ENCODE measurements at regions not wholly inside any gene's neighbourhood (a gene's known extent, or its start where the extent isn't known, plus 50 kb on each side); places are given as distances from the start of the nearest gene placed in this dataset.

DNA sequence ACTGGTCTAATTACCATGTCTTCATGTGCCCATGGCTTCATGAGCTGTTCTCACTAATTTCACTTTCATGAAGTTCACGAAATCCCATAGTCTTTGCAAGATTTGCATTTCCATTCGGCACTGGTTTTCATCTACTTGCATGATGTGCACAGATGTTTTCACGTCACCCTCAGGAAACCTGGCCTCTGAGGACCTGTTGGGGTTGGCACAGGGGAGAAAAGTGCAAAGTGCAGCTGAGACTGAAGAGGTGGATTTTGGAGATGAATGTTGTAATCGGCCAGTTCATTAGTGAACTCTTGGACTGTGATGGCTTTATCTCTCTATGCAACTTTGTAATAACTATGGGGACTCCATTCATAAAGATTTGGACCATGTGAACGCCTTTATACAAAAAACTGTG is 80.2 kb upstream of the SULF2 start:
- TF ChIP-seq, protein P1, sequence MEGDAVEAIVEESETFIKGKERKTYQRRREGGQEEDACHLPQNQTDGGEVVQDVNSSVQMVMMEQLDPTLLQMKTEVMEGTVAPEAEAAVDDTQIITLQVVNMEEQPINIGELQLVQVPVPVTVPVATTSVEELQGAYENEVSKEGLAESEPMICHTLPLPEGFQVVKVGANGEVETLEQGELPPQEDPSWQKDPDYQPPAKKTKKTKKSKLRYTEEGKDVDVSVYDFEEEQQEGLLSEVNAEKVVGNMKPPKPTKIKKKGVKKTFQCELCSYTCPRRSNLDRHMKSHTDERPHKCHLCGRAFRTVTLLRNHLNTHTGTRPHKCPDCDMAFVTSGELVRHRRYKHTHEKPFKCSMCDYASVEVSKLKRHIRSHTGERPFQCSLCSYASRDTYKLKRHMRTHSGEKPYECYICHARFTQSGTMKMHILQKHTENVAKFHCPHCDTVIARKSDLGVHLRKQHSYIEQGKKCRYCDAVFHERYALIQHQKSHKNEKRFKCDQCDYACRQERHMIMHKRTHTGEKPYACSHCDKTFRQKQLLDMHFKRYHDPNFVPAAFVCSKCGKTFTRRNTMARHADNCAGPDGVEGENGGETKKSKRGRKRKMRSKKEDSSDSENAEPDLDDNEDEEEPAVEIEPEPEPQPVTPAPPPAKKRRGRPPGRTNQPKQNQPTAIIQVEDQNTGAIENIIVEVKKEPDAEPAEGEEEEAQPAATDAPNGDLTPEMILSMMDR (IDR thresholded peaks at IDR 0.05; ENCODE audit: low read length, missing control alignments): no peak
- H3K4me3 ChIP-seq (replicated peaks; ENCODE audit: low read depth, low read length): no peak overlapping the region

GRCh38 chr20:47863981-47864380 is 78.7 kb upstream of the SULF2 start:
- H3K4me3 ChIP-seq (replicated peaks; ENCODE audit: low read depth, low read length): no peak overlapping the region
- TF ChIP-seq, protein P1 (IDR thresholded peaks at IDR 0.05; ENCODE audit: low read length, missing control alignments): no peak
- DNase-seq (ENCODE audit: low read depth): no peak

More for the DNA sequence above, 80.2 kb upstream of the SULF2 start:
- DNase-seq (ENCODE audit: low read depth): no peak

DNA sequence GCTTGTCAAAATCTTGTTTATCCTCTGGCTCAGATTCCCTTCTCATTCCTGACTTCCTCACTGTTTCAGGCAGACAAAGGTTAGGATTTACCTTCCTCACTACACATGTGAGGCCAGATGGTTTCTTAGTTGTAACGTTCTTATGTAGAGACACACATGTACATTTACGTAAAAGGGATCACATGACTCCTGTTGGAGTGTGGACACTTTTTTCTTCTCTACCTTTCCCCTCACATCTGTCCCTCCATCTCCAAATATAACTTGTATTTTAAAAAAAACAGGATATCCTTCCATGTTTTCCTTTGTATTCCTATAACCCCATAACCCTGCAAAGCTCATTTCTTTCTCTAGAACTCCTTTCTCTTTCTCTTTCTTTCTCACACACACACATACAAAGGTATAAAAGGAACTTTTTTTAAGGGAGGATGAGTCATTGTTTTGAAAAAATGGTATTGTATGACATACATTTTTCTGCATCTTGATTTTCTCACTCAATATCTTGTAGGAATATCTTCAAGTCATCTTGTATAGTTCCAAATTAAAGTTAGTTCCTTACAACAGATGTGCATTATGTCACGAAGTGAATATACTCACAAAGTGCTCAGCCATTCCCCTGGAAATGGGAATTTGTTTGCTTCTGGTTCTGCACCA is 78.2 kb upstream of the SULF2 start:
- TF ChIP-seq, protein P1 (IDR thresholded peaks at IDR 0.05; ENCODE audit: low read length, missing control alignments): no peak
- no peak overlapping the region for H3K4me3 ChIP-seq (replicated peaks; ENCODE audit: low read depth, low read length)
- peak; percentile 16 for DNase-seq (ENCODE audit: low read depth)

- DNase-seq (ENCODE audit: low read depth): no peak
- no peak overlapping the region for H3K4me3 ChIP-seq (replicated peaks; ENCODE audit: low read depth, low read length)
- TF ChIP-seq, protein P1 (IDR thresholded peaks at IDR 0.05; ENCODE audit: low read length, missing control alignments): no peak
These were observed 77.4 kb upstream of the SULF2 start for GRCh38 chr20:47862574-47863240.

DNA sequence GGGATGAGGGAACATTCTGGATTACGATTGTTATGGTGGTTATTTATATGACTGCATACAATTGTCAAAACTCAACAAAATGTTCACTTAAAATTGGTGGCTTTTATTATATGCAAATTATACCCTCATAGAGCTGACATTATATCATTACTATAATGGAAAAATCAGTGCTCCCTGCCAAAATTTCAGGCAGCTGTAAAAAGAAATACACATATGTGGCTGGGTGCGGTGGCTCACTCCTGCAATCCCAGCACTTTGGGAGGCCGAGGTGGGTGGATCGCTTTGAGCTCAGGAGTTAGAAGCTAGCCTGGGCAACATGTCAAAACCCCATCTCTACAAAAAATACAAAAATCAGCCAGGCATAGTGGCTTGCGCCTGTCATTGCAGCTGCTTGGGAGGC is 75.8 kb upstream of the SULF2 start:
- no peak overlapping the region for H3K4me3 ChIP-seq (replicated peaks; ENCODE audit: low read depth, low read length)
- no peak for DNase-seq (ENCODE audit: low read depth)
- TF ChIP-seq, protein P1 (IDR thresholded peaks at IDR 0.05; ENCODE audit: low read length, missing control alignments): no peak

DNA sequence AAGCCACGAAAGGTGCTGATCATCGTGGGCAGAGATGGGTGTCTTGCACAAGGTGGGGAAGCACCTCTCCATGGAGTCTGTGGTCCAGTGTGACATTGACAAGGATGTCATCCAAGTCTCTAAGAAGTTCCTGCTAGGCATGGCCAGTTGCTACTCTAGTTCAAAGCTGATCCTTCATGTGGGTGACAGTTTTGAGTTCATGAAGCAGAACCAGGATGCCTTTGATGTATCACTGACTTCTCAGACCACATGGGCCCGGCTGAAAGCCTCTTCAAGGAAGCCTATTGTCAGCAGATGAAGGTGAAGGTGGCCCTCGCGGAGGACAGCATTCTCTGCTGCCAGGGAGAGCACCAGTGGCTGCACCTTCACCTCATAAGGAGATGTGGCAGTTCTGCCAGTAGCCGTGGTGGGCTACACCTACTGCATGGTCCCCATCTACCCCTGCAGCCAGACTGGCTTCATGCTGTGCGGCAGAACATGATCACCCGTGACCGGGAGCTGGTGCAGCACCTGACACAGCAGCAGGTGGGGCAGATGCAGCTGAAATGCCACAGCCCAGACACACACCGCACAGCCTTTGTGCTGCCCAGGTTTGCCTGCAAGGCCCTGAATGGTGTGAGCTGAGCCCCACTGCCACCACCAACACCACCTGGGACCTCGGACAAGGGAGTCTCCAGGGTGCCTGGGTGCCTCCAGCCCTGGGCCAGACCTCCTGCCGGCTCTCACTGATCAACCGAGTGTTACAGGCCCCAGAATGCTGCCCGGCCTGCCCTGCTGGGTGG is 75.0 kb upstream of the SULF2 start:
- H3K4me3 ChIP-seq (replicated peaks; ENCODE audit: low read depth, low read length): no peak overlapping the region
- no peak for DNase-seq (ENCODE audit: low read depth)
- TF ChIP-seq, protein P1 (IDR thresholded peaks at IDR 0.05; ENCODE audit: low read length, missing control alignments): no peak

Data from fibroblast of pulmonary artery (primary cell).